Liver (tissue), 8 donors: ENCODE measurements at regions not wholly inside any gene's neighbourhood (a gene's known extent, or its start where the extent isn't known, plus 50 kb on each side); places are given as distances from the start of the nearest gene placed in this dataset.

Experiments used
- DNase-seq: peaks from one replicate; pipeline ENCODE4 v3.0.0-alpha.2; 2017; ENCODE audit warnings: low spot score
- H3K27ac ChIP-seq, 2 donors: one replicate each; pipeline ENCODE4 v1.7.0; 2013; ENCODE audit warnings: inconsistent platforms in 2 of 2, low read length in 2 of 2, control low read depth in 1 of 2, low read depth in 1 of 2, mild to moderate bottlenecking in 1 of 2
- H3K27me3 ChIP-seq, 4 donors: one replicate each; pipeline versions ENCODE4 v1.6.1 to v1.7.0; 2013; ENCODE audit warnings: low read length in 3 of 4, inconsistent platforms in 1 of 4, mild to moderate bottlenecking in 1 of 4, moderate library complexity in 1 of 4; ENCODE audit not compliant: control insufficient read depth in 4 of 4, insufficient read depth in 4 of 4
- H3K36me3 ChIP-seq, 4 donors: one replicate each; pipeline versions ENCODE4 v1.6.1 to v1.7.0; 2013; ENCODE audit warnings: low read length in 3 of 4, mild to moderate bottlenecking in 3 of 4, low read depth in 1 of 4, moderate library complexity in 1 of 4; ENCODE audit not compliant: control insufficient read depth in 4 of 4, insufficient read depth in 3 of 4
- H3K4me1 ChIP-seq, 4 donors: one replicate each; pipeline versions ENCODE4 v1.6.1 to v1.7.0; 2013; ENCODE audit warnings: low read length in 3 of 4, mild to moderate bottlenecking in 3 of 4, moderate library complexity in 1 of 4; ENCODE audit not compliant: control insufficient read depth in 4 of 4, insufficient read depth in 4 of 4
- H3K4me3 ChIP-seq, 3 donors: one replicate each; pipeline versions ENCODE4 v1.6.1 to v1.7.0; 2013; ENCODE audit warnings: low read length in 3 of 3, control low read depth in 1 of 3, low read depth in 1 of 3, mild to moderate bottlenecking in 1 of 3
- H3K9ac ChIP-seq, 2 donors: one replicate each; pipeline ENCODE4 v1.7.0; 2013; ENCODE audit warnings: low read length in 2 of 2, mild to moderate bottlenecking in 2 of 2, moderate library complexity in 2 of 2, control low read depth in 1 of 2, low read depth in 1 of 2
- H3K9me3 ChIP-seq, 4 donors: one replicate each; pipeline versions ENCODE4 v1.6.1 to v1.7.0; 2013; ENCODE audit warnings: low read length in 3 of 4; ENCODE audit not compliant: control insufficient read depth in 4 of 4
- ATF3 ChIP-seq: IDR thresholded peaks from 2 replicates; pipeline ENCODE4 v1.6.1; 2016; ENCODE audit warnings: antibody characterized with exemption
- CTCF ChIP-seq: fragments of 150-350 bp; IDR thresholded peaks from 2 replicates; pipeline ENCODE4 v1.5.1; 2017; ENCODE audit warnings: improper control_type of control experiment, low read depth, low read length; ENCODE audit not compliant: missing input control
- EGR1 ChIP-seq, 2 donors: IDR thresholded peaks; 2 replicates each; pipeline ENCODE4 v1.6.1; 2016 to 2018; ENCODE audit warnings: antibody characterized with exemption in 2 of 2, low read depth in 2 of 2
- FOXA1 ChIP-seq: IDR thresholded peaks from 2 replicates; pipeline ENCODE4 v1.6.1; 2016; ENCODE audit warnings: antibody characterized with exemption
- FOXA2 ChIP-seq: IDR thresholded peaks from 2 replicates; pipeline ENCODE4 v1.6.1; 2016; ENCODE audit warnings: antibody characterized with exemption
- GABPA ChIP-seq, 2 donors: IDR thresholded peaks in 1 of 2; conservative IDR thresholded peaks in 1 of 2; 2 replicates each; pipeline ENCODE4 v1.6.1; 2016; ENCODE audit warnings: antibody characterized with exemption in 2 of 2, mild to moderate bottlenecking in 1 of 2, moderate library complexity in 1 of 2
- HNF4A ChIP-seq, 2 donors: conservative IDR thresholded peaks; 2 replicates each; pipeline ENCODE4 v1.6.1; 2016; ENCODE audit warnings: antibody characterized with exemption in 2 of 2, mild to moderate bottlenecking in 2 of 2
- HNF4G ChIP-seq: IDR thresholded peaks from 2 replicates; pipeline ENCODE4 v1.6.1; 2016; ENCODE audit warnings: antibody characterized with exemption
- JUND ChIP-seq, 2 donors: IDR thresholded peaks; 2 replicates each; pipeline ENCODE4 v1.6.1; 2016; ENCODE audit warnings: antibody characterized with exemption in 2 of 2
- MAX ChIP-seq: IDR thresholded peaks from 2 replicates; pipeline ENCODE4 v1.6.1; 2016; ENCODE audit warnings: antibody characterized with exemption
- NR2F2 ChIP-seq: IDR thresholded peaks from 2 replicates; pipeline ENCODE4 v1.6.1; 2016; ENCODE audit warnings: antibody characterized with exemption
- RAD21 ChIP-seq, 2 donors: IDR thresholded peaks; 2 replicates each; pipeline ENCODE4 v1.6.1; 2016; ENCODE audit warnings: antibody characterized with exemption in 2 of 2, mild to moderate bottlenecking in 2 of 2
- REST ChIP-seq: IDR thresholded peaks from 2 replicates; pipeline ENCODE4 v1.6.1; 2016; ENCODE audit warnings: antibody characterized with exemption, mild to moderate bottlenecking
- RXRA ChIP-seq, 2 donors: IDR thresholded peaks; 2 replicates each; pipeline ENCODE4 v1.6.1; 2017 to 2018; ENCODE audit warnings: antibody characterized with exemption in 2 of 2, mild to moderate bottlenecking in 1 of 2
- SP1 ChIP-seq: IDR thresholded peaks from 2 replicates; pipeline ENCODE4 v1.6.1; 2018; ENCODE audit warnings: antibody characterized with exemption, mild to moderate bottlenecking
- TAF1 ChIP-seq: conservative IDR thresholded peaks from 2 replicates; pipeline ENCODE4 v1.6.1; 2016; ENCODE audit warnings: antibody characterized with exemption, mild to moderate bottlenecking
- YY1 ChIP-seq: IDR thresholded peaks from 2 replicates; pipeline ENCODE4 v1.6.1; 2016; ENCODE audit warnings: antibody characterized with exemption, mild to moderate bottlenecking
- ZBTB33 ChIP-seq: IDR thresholded peaks from 2 replicates; pipeline ENCODE4 v1.6.1; 2016; ENCODE audit warnings: antibody characterized with exemption
- WGBS: extraction: QIAGEN DNeasy Blood & Tissue Kit; methylation state at CpG from one replicate; pipeline ENCODE4 v1.1.7; 2013; 5-methylcytosine and 5-hydroxymethylcytosine counted together
- donor health status: healthy.
- donor health status: healthy.
- donor health status: healthy.
- donor health status: healthy.
- donor health status: healthy.

GRCh38 chr21:18164483-18164882, 80.2 kb upstream of the CHODL start:
- H3K9me3 ChIP-seq, result no peaks in the 10 kb centered on the region
- no peaks in the 10 kb centered on the region for H3K36me3 ChIP-seq
- WGBS, result 54% methylated on average over 3 of the region's 3 CpGs
- no peaks in the 10 kb centered on the region for H3K27me3 ChIP-seq
- H3K27ac ChIP-seq, result no peak overlapping the region
- TF ChIP-seq HNF4G, result no peak
- TF ChIP-seq MAX, result no peak
- TF ChIP-seq HNF4A (conservative IDR thresholded peaks at IDR 0.05), result no peak
- no peak for TF ChIP-seq FOXA1
- TF ChIP-seq REST, result no peak
- no peak for TF ChIP-seq ZBTB33
- no peak for TF ChIP-seq CTCF
- no peak for TF ChIP-seq RXRA (IDR thresholded peaks at IDR 0.05)
- TF ChIP-seq SP1, result no peak
- no peak for TF ChIP-seq EGR1 (IDR thresholded peaks at IDR 0.05; ENCODE audit: low read depth in 2 of 2)
- TF ChIP-seq JUND (IDR thresholded peaks at IDR 0.05), result no peak
- TF ChIP-seq GABPA (IDR thresholded peaks at IDR 0.05 in 1 of 2, conservative IDR thresholded peaks at IDR 0.05 in 1 of 2), result no peak
- no peak for TF ChIP-seq FOXA2
- no peak for TF ChIP-seq RAD21 (IDR thresholded peaks at IDR 0.05)
- no peak for TF ChIP-seq TAF1
- no peak for TF ChIP-seq ATF3
- no peak for TF ChIP-seq YY1
- TF ChIP-seq NR2F2, result no peak
- no peak overlapping the region for H3K4me3 ChIP-seq
- no peak overlapping the region for H3K9ac ChIP-seq
- no peak for DNase-seq
- no peaks in the 10 kb centered on the region for H3K4me1 ChIP-seq

- Histone ChIP-seq H3K27me3 (no peaks in the 10 kb centered on the region), H3K27ac (no peak overlapping the region), H3K4me3 (no peak overlapping the region), H3K36me3 (no peaks in the 10 kb centered on the region), H3K4me1 (no peaks in the 10 kb centered on the region), H3K9me3 (no peaks in the 10 kb centered on the region), H3K9ac (no peak overlapping the region)
- no peak for DNase-seq
- TF ChIP-seq CTCF, result no peak
These were observed 80.7 kb upstream of the CHODL start for GRCh38 chr21:18163956-18164355.
